ENCODE measurements at regions not wholly inside any gene's neighbourhood (a gene's known extent, or its start where the extent isn't known, plus 50 kb on each side); places are given as distances from the start of the nearest gene placed in this dataset.

DNA sequence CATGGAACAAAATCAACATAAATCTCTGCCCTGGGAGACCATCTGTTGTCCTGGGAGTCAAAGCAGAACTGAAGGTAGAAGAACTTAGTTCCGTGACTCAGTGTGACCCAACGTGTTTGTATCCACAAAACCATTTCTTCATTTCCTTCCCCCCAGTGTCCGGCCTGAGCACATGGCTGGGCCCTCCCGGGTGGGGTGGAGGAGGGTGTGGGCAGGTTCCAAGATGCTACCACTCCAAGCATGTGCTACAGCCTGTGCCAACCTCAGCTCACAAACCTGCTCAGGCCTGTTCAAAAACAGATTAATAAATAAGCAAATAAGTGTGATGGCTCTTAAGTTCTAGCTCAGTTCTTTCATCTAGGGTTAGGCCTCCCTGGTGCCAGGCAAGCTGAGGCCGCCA is 55.3 kb downstream of the SHANK2 start:
- no peak for TF ChIP-seq POLR2A (IDR thresholded peaks at IDR 0.05; ENCODE audit: low read depth)
- TF ChIP-seq, protein P1, sequence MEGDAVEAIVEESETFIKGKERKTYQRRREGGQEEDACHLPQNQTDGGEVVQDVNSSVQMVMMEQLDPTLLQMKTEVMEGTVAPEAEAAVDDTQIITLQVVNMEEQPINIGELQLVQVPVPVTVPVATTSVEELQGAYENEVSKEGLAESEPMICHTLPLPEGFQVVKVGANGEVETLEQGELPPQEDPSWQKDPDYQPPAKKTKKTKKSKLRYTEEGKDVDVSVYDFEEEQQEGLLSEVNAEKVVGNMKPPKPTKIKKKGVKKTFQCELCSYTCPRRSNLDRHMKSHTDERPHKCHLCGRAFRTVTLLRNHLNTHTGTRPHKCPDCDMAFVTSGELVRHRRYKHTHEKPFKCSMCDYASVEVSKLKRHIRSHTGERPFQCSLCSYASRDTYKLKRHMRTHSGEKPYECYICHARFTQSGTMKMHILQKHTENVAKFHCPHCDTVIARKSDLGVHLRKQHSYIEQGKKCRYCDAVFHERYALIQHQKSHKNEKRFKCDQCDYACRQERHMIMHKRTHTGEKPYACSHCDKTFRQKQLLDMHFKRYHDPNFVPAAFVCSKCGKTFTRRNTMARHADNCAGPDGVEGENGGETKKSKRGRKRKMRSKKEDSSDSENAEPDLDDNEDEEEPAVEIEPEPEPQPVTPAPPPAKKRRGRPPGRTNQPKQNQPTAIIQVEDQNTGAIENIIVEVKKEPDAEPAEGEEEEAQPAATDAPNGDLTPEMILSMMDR (IDR thresholded peaks at IDR 0.05): no peak
- no peak for TF ChIP-seq EP300 (IDR thresholded peaks at IDR 0.05)
- TF ChIP-seq POLR2AphosphoS5 (IDR thresholded peaks at IDR 0.05): no peak
